ENCODE measurements at regions not wholly inside any gene's neighbourhood (a gene's known extent, or its start where the extent isn't known, plus 50 kb on each side); places are given as distances from the start of the nearest gene placed in this dataset.

DNA sequence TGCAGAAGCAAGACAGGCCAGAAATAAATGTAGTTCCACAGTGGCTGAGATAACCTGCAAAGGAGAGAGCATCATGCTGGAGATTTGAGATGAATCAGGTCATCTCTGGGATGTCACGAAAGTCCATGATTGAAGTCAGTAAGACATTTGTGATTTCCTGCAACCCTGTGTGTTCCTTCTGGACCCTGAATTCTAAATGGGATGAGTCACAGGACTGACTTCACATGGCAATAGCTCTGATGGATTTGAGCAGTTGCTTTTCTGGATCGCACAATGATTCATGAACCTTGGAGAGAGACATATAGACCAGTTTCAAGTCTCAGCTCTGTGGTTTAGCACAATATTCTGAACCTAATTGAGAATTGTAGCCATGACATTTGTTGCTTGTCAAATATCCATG lies 102.9 kb downstream of the TSN start:
- no peak for TF ChIP-seq FOXK2 (IDR thresholded peaks at IDR 0.05)
- no peak for TF ChIP-seq FOXA1 (IDR thresholded peaks at IDR 0.05)
- no peak for TF ChIP-seq FOXM1 (IDR thresholded peaks at IDR 0.05; ENCODE audit: borderline replicate concordance)
- TF ChIP-seq SUZ12 (IDR thresholded peaks at IDR 0.05) = no peak
- no peak for TF ChIP-seq HDGF (IDR thresholded peaks at IDR 0.05; ENCODE audit: borderline replicate concordance)
- no peak for TF ChIP-seq SP1 (IDR thresholded peaks at IDR 0.05)
- no peak for TF ChIP-seq ZNF384 (IDR thresholded peaks at IDR 0.05)

Measured in HEK293T (cell line).